HG03025 (cell line): ENCODE measurements at regions not wholly inside any gene's neighbourhood (a gene's known extent, or its start where the extent isn't known, plus 50 kb on each side); places are given as distances from the start of the nearest gene placed in this dataset.

Experiments used
- ATAC-seq: cut with Tn5 transposase; IDR thresholded peaks from one replicate; pipeline ENCODE4 v1.9.1; 2021; ENCODE audit warnings: mild to moderate bottlenecking, moderate library complexity; ENCODE audit not compliant: unreplicated experiment, low FRiP score

DNA sequence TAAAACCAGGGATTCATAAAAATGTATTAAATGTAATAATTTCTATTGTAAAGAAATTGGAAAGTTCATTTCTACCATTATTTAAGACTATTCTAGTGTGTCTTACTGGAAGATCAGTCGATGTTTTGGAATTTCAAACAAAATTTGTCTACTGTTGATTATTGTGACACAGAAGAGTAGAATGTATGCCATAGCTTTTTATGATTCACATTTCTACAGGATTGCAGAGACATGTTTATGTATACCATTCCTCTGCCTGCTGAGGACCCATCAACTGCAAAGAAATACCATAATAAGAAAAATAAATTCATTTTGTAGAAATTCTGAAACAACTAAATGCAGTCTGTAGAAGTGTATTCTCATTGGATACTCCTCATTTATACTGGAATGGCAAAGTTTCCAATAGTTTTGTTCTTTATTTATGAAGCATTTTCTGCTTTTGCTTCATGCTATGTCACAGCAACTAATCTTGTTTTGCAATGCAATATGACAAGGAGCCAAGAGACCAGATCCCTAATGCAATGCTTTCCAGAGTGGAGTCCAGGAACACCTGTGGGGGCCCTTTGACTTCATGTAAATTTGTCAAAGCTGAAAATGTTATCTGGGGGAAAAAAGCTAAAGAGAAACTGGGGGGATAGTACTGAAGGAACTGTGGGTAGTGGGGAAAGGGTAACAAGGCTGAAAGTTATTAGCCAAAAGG is 172.9 kb upstream of the LRIG3 start:
- ATAC-seq: no peak

GRCh38 chr12:59088673-59089072 is 168.4 kb upstream of the LRIG3 start:
- ATAC-seq: no peak

- no peak for ATAC-seq
Measured at GRCh38 chr12:59087691-59088090, 167.4 kb upstream of the LRIG3 start.

DNA sequence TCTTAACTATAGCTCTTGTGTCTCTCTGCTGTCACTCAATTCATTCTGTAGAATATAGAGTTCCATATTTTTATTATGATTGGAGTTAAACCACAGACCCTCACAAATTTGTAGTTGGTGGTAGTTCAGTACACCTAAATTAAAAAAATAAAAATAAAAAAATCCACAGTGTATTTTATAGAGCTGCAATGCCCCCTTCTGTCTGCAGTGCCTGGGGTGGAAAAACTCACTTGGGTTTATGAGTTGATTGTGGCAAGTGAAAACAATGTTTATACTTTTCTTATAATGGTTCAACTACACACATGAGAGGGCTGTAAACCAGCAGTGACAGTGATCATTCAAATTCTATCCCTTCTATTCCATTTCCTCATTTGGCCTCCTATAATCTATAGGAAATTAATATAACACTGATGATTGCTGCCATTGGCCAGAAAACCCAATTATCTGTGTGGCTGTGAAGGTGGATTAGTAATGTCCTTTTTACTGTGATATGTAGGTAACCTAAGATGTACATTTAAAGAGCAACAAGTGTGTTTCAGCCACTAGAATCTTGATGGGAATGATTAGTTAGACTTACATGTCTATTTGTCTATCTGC is 166.9 kb upstream of the LRIG3 start:
- no peak for ATAC-seq

- no peak for ATAC-seq
Measured at GRCh38 chr12:59086126-59086525, 165.8 kb upstream of the LRIG3 start.

DNA sequence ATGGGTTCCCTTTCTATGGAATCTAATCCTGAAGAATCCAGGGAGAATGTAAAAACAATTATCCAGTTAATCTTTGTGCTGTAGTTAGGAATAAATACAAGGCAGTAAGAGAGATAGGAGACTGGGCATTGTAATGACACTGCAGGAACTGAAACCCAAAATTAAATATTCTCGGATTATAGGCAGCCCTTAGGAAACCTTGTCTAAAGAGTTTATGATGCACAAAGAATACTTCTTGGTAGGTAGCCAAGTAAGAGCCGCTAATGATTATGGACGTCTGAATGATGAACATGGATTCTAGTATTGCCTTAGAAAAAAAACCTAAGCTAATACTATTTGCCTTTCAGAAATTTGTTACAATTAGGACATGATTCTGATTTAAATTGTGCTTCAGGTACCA is 165.4 kb upstream of the LRIG3 start:
- ATAC-seq: no peak

- no peak for ATAC-seq
Measured at GRCh38 chr12:59084511-59085375, 164.4 kb upstream of the LRIG3 start.

DNA sequence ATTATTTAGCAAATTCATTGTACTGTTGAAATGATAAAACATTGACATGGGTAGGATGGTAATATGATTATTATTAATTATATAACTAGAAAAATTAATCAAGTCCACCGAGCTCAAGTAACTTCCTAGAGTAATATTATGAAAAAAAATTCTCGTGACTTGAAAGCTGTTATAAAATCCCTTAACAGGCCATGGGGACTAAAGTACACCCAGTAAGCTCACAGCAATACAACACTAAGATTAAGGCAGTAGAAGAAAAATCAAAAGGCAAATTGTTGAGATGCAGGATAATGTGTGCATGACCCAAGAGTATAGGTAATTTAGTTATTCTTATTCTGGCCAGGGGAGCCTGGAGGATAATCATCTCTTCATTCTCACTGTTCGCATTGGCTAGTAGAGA is 162.6 kb upstream of the LRIG3 start:
- no peak for ATAC-seq

- ATAC-seq: no peak
Measured at GRCh38 chr12:59080101-59080500, 159.8 kb upstream of the LRIG3 start.

GRCh38 chr12:59079472-59079871 is 159.2 kb upstream of the LRIG3 start:
- ATAC-seq: no peak

DNA sequence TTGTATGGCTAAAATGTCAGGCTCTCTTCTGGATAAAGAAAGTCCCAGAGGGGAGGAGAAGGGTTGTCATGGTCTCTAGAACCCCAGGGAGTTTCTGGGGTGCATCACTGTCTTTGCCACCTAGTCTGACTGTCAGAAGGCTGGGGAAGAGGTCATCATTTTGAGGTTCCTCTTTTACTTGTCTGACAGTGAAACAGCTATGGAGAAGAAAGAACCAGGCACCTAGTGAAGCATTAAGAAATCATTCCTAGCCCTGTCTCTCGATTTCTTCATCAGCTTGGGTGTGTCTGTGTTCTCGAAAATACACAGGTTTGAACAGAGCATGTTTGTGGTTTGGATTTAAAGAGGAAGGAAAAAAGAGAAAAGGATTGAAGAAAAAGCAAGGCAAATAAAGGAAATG is 158.7 kb upstream of the LRIG3 start:
- ATAC-seq: no peak

- ATAC-seq: no peak
Measured at GRCh38 chr12:59077575-59078426, 157.5 kb upstream of the LRIG3 start.

DNA sequence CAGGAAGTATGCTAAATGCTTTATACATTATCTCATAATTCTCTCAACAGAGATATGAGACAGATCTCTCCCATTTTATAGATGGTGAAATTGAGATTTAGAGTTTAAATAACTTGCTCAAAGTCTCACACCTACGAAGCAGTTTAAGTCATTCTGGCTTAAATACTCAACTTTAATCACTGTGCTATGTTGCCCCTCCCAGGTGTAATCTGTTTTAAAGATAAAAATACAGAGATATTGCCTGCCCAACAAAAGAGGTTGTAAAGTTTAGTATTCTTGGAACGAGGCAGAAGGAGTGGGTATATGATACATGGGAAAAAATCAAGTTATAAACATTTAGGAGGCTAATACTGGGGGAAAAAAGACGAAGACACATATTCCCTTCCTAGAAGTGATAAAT is 156.8 kb upstream of the LRIG3 start:
- no peak for ATAC-seq

GRCh38 chr12:59076622-59077021 is 156.3 kb upstream of the LRIG3 start:
- no peak for ATAC-seq

DNA sequence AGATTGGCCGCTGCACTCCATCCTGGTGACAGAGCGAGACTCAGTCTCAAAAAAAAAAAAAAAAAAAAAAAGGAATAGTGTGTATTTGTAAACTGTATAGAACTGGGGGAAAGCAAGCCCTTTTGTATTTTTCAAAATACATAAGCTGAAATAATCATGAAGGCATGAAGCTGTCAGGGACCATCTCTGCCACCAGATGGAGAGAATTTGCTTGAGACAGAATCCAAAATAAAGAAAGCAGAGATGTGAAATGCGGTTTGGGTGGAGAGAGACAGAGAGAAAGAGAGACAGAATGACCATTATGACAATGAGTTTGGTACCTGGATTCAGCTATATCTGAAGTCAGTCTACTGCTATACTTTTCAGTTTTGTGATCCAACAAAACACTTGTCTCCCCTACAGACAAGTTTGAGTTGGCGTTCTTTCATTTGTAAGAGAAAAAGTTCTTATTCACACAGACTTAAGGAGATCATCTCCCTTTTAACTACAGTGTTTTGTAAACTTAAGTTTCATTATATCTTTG is 155.7 kb upstream of the LRIG3 start:
- ATAC-seq: no peak

- ATAC-seq: no peak
Measured at GRCh38 chr12:59075141-59075540, 154.8 kb upstream of the LRIG3 start.

DNA sequence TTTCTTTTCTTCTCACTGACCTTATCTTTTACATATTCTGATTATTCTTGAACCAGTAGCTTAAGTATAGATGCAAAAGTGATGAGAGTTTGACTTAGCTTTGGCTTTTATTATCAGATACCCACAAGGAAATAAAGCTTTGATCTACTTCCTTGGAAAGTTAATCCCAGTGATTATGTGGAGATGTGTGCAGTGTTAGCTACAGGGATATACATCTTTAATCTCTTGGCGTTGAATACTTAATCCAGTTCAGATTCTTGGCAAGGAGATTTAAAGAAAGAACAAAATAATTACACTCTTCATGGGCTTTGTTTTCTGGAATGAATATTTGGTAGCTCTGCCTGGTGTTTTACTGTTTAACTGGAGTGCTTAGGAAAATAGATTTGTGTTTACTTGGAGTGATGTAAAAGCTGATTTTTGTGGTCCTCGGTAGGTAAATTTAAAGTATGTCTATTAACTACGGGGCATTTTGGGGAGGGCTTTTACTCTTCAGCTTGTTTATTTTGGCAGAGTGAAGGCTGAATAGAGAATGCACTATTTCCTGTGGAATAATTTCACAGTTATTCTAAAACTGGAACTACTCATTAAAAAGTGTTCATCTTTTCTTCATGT is 150.1 kb upstream of the LRIG3 start:
- no peak for ATAC-seq

- ATAC-seq: no peak
Measured at GRCh38 chr12:59069516-59069915, 149.2 kb upstream of the LRIG3 start.

GRCh38 chr12:59068436-59068835 is 148.1 kb upstream of the LRIG3 start:
- ATAC-seq: no peak

DNA sequence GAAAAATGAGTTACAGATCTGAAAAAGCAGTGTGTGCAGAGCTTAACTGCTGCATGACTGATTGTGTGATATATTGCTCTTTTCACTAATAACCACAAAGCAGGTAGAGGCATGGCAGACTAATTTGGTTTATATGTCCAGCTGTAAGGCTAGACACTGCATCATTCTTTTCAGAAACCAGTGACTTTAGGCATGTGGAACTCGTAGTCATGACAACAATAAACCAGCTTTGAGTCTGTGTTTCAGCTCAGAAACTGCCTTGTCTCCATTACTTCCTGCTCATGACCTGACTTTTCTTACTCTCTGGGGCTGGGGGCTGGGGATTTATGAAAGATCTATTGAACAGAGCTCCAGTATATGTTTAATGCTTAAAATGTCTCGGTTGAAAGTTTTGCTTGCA is 146.8 kb upstream of the LRIG3 start:
- peak; percentile 67 for ATAC-seq
